GM18870 (cell line): ENCODE measurements at regions not wholly inside any gene's neighbourhood (a gene's known extent, or its start where the extent isn't known, plus 50 kb on each side); places are given as distances from the start of the nearest gene placed in this dataset.
"Not testable (repeated sequence)": the region's sequence is repeated elsewhere in the genome, so short reads cannot be mapped to it uniquely, and the experiment has no call there.

ENCODE experiments used
- ATAC-seq: cut with Tn5 transposase; IDR thresholded peaks from one replicate; pipeline ENCODE4 v1.9.1; 2021; ENCODE audit warnings: moderate library complexity; ENCODE audit not compliant: unreplicated experiment

DNA sequence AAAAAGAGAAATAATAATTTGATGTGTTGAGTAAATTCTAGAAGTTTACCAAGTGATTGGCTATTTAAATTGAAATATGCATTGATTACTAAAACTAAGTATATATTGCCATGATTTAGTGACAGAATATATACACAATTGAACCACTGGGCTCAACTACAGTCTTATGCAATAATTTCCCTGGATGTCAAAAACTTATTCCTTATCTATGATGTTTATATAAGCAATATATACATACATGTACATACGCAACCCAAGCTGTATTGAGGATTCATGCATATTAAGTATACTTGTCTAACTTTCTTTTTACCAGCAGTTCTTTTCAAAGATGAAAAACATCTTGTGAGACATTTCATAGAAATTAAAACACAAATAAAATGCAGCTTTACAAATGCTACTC lies 165.8 kb downstream of the ZIC4 start:
- ATAC-seq = no peak

DNA sequence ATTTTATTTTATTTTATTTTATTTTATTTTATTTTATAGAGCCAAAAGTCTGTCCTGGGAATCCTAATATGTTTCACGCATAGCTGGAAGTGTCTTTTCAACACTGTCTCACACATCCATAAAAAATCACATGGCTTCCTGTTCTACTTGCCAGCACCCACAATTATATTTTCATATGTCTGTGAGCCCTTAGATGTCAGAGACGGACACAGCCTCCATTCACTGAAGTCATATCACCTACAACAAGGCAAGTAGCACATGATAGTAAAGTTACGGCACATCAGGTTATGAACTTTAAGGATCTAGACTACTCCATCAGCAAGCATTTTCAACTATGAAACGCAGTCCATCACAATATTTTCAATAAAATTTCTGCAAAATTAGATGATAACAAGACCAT lies 168.4 kb downstream of the ZIC4 start:
- no peak for ATAC-seq

DNA sequence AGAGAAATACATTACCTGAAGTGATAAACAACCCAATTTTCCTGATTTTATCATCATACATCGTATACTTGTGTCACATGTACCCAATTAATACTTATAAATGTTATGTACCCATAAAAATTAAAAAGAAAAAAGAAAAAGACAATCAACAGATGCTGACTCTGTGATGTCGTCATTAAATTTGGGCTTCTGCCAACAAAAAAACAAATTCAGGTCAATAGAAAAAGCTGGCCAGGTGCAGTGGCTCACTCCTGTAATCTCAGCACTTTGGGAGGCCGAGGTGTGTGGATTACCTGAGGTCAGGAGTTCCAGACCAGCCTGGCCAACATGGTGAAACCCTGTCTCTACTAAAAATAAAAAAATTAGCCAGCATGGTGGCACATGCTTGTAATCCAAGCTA lies 174.4 kb downstream of the ZIC4 start:
- not testable (repeated sequence) for ATAC-seq

DNA sequence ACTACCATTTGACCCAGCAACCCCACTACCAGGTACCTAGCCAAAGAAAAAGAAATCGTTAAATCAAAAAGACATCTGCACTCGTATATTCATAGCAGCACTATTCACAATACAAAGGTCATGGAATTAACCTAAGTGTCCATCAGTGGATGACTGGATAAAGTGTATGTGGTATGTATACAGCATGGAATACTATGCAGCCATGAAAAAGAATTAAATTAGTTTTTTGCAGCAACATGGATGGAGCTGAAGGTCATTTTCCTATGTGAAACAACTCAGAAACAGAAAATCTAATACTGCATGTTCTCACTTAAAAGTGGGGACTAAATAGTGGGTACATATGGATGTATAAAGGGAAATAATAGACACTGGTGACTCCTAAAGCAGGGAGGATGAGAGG lies 175.2 kb downstream of the ZIC4 start:
- no peak for ATAC-seq

- ATAC-seq = no peak
Observed at GRCh38 chr3:147222291-147222690, 184.1 kb downstream of the ZIC4 start.

DNA sequence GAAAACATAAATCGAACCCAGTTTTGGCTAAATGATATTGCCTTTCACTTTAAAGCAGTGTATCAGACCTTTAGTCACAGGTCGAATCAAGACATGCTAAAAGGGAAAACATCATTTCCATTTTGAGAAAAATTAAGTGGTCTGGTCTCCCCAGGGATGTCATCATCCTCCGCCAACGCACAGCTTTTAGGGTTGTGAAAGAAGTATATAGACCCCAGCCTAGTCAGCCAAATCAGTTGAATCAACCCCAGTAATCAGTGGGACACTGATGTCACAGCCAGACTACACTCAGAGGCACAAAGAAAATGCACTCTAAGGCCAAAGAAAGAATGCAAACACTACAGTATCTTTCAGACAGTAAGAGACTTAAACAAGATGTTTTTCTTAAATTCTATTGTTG lies 187.4 kb downstream of the ZIC4 start:
- ATAC-seq = no peak

GRCh38 chr3:147216143-147216673 lies 190.1 kb downstream of the ZIC4 start:
- ATAC-seq = no peak

- peak; percentile 64 for ATAC-seq
Observed at GRCh38 chr3:147215660-147216059, 190.7 kb downstream of the ZIC4 start.

- no peak for ATAC-seq
Observed at GRCh38 chr3:147213633-147214032, 192.7 kb downstream of the ZIC4 start.

DNA sequence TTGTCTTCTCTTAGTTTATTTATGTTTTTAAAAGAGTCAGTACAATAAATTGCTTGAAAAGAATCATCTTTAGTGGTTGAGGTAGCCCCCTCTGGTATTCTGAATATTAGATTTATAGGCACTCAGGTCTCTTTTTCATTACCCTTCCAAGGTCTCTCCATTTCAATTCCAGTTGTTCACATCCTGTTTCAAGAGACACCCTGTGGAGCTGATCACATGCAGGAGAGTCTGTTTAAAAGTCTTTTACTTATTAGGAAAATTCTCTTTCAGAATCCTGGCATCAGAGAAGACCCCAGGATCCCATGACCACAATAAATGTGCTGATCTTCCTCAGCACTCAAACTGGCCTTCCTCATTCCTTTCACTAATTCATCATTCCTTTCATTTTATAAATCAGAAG lies 195.7 kb downstream of the ZIC4 start:
- ATAC-seq = no peak

DNA sequence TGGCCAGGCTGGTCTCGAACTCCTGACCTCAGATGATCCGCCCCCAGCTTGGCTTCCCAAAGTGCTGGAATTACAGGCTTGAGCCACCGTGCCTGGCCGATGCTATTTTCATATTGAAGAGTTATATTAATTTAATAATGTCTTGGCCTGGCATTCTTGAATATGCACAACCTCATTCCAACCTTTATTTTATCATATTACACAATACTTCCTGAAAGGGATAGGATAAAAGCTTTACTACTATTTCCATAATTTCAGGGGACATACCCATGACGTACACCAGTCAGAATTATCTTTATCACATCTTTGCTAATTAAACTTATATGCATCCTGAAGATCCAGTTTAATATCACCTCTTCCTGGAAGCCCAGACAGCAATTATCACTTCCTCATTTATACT lies 205.3 kb downstream of the ZIC4 start:
- no peak for ATAC-seq

DNA sequence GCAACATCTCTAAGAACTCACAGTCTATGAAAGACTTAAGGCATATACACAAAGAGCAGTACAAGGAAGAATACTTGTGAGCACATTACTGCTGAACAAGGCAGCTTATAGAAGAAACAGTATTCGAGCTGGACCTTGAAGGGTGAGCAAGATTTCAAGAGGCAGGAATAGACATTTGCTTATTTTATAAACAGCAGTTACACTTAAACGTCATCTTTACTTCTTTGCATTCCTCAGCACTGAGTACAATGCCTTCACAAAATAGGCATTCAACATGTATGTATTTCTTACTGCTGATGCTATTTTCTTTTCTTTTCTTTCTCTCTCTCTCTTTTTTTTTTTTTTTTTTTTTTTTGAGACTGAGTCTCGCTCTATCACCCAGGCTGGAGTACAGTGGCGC lies 205.8 kb downstream of the ZIC4 start:
- no peak for ATAC-seq

- no peak for ATAC-seq
Observed at GRCh38 chr3:147197739-147198138, 208.6 kb downstream of the ZIC4 start.

DNA sequence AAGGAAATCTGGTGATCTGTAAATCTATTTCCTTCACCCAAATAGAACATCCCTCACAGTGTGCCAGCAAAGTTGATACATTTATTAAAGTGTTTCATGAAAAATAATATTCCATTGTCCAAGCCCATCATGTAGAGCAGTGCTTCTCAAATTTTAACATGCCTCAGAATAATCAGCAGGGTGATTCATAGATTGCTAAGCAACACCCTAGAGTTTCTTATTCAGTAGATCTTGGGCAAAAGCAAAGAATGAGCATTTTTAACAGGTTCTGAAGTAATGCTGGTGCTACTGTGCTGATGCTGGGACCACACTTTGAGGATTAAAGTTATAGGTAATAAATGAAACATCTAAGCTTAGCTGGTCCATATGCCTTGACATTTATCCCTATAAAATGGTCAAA lies 210.5 kb downstream of the ZIC4 start:
- no peak for ATAC-seq

DNA sequence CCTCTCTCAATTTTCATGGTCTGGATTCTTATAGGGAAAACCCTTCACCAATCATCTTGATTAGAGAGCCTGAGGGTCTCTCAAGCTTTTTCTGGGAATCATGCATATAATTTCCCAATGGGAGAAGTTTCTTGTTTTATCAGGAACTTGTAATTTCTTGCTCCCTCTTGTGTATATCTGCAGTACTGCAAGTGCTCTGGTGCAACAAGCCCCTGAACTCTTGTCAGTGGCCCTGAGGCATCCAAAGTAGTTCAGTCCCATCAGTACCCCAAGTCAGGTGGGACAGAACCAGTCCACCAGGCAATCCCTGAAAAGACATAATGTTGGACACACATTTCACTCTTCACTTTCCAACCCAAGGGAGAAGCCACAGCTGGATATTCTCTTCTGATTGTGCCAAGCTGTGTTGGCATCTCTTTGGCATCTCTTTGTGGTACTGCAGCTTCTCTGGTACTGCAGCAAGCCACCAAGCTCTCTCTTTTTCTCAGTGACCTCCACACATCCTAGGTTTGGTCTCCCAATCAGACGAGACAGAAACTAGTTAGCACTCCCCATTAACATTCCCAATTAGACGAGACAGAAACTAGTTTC lies 214.5 kb downstream of the ZIC4 start:
- ATAC-seq = no peak

DNA sequence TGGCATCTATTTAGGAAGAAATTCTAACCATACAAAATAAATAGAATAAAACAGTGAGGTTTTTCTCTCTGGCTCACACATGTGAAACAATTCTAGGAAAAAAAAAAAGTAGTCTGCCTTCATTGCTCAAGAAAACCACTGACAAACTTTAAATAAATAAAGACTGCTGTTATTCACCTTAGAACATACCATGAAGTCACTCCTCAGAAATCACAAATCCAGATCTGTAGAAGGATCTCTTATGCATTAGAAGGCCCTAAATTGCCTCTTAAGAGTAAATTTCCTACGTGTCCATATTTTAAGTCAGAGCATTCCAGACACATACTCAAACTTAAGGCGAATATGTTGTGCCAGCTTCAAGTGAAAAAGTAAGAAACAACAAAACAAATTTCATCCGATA lies 217.3 kb downstream of the ZIC4 start:
- ATAC-seq = no peak

DNA sequence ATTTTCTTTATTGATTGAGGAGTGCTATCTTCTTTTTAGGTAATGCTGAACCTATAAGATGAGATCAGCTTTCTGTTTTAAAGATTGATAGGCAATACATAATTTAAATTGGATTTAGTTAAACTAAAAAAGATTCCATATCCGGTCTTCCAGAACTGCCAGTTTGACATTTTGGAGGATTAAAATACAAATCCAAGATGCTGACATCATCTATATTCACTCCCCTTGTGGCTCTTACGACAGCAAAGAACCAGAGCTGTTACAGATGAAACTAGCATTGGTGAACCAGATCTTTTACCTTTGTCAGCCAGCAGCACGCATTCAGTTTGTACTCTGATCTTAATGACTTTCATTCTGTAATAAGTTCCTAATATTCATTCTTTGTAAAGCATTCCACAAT lies 218.7 kb downstream of the ZIC4 start:
- ATAC-seq = no peak

- ATAC-seq = no peak
Observed at GRCh38 chr3:147185781-147186180, 220.6 kb downstream of the ZIC4 start.

- no peak for ATAC-seq
Observed at GRCh38 chr3:147184794-147185193, 221.5 kb downstream of the ZIC4 start.

GRCh38 chr3:147173257-147173656 lies 233.1 kb downstream of the ZIC4 start:
- ATAC-seq = no peak

GRCh38 chr3:147162743-147163142 lies 243.6 kb downstream of the ZIC4 start:
- no peak for ATAC-seq

- ATAC-seq = no peak
Observed at GRCh38 chr3:147161833-147162232, 244.5 kb downstream of the ZIC4 start.

GRCh38 chr3:147160984-147161383 lies 245.4 kb downstream of the ZIC4 start:
- no peak for ATAC-seq
